ENCODE measurements at regions not wholly inside any gene's neighbourhood (a gene's known extent, or its start where the extent isn't known, plus 50 kb on each side); places are given as distances from the start of the nearest gene placed in this dataset.

DNA sequence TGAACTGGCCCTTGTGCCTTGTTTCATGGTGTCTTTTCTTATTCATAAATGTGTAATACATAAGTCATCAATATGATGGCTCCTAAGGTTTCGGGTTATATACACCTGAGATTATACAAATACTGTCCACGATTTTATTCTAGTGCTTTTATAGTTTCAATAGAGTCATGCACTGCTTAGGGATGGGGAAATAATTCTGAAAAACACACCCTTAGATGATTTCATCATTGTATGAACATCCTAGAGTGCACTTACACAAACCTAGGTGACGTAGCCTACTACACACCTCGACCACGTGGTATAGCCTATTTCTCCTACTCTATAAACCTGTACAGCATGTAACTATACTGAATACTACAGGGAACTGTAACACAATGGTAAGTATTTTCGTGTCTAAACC is 988.8 kb upstream of the NR2F2 start:
- Histone ChIP-seq H3K36me3 (ENCODE audit: control insufficient read depth in 2 of 4, insufficient read depth in 4 of 4, low read length in 3 of 4) (no peaks in the 10 kb centered on the region), H3K4me1 (replicated peaks in 1 of 4; ENCODE audit: control insufficient read depth in 3 of 4, insufficient read depth in 4 of 4, low read length in 3 of 4) (no peaks in the 10 kb centered on the region), H2AFZ (ENCODE audit: low read length) (no peak overlapping the region), H2BK12ac (ENCODE audit: low read depth, low read length) (no peak overlapping the region), H3K9ac (replicated peaks in 1 of 4; ENCODE audit: extremely low read depth in 1 of 4, low read depth in 3 of 4, low read length in 3 of 4) (no peak overlapping the region), H3K27me3 (replicated peaks in 1 of 4; ENCODE audit: control insufficient read depth in 3 of 4, extremely low read depth in 1 of 4, insufficient read depth in 3 of 4, low read length in 3 of 4) (no peaks in the 10 kb centered on the region), H4K20me1 (replicated peaks in 1 of 2; ENCODE audit: control insufficient read depth in 1 of 2, insufficient read depth in 2 of 2, low read length in 2 of 2) (no peaks in the 10 kb centered on the region), H2BK5ac (ENCODE audit: low read depth, low read length) (no peak overlapping the region), H4K5ac (ENCODE audit: insufficient read length, low read depth, low read length) (no peak overlapping the region), H2BK20ac (ENCODE audit: low read length) (no peak overlapping the region), H3K79me1 (ENCODE audit: low read depth, low read length) (no peaks in the 10 kb centered on the region), H2BK120ac (replicated peaks; ENCODE audit: low read depth, low read length) (no peak overlapping the region), H4K8ac (ENCODE audit: extremely low read depth, insufficient read depth, low read length) (no peak overlapping the region), H3K4ac (replicated peaks; ENCODE audit: insufficient read length, low read depth, low read length) (no peak overlapping the region), H4K91ac (replicated peaks; ENCODE audit: insufficient read length, low read length) (no peak overlapping the region), H3K27ac (ENCODE audit: low read depth, low read length) (no peak overlapping the region), H3K9me3 (ENCODE audit: insufficient read depth in 2 of 2, low read depth in 1 of 2, low read length in 1 of 2) (no peaks in the 10 kb centered on the region), H3K79me2 (ENCODE audit: control insufficient read depth in 1 of 2, insufficient read depth in 2 of 2, low read length in 2 of 2) (no peaks in the 10 kb centered on the region), H3K23me2 (ENCODE audit: low read depth, low read length) (no peaks in the 10 kb centered on the region; the same call in 1 of the 2 replicates), H2BK15ac (ENCODE audit: low read length) (no peak overlapping the region), H3K56ac (replicated peaks; ENCODE audit: insufficient read length, low read depth, low read length) (no peak overlapping the region), H2AK5ac (ENCODE audit: low read depth, low read length) (no peak overlapping the region), H3K23ac (ENCODE audit: insufficient read length) (no peak overlapping the region), H3K14ac (ENCODE audit: insufficient read length) (no peak overlapping the region), H3K18ac (ENCODE audit: extremely low read depth, low read length) (no peak overlapping the region), H3K4me2 (ENCODE audit: insufficient read depth in 1 of 2, low read depth in 2 of 2, low read length in 2 of 2) (no peak overlapping the region), H3K4me3 (ENCODE audit: extremely low read depth in 1 of 4, insufficient read depth in 2 of 4, low read depth in 3 of 4, low read length in 4 of 4) (no peak overlapping the region)
- FAIRE-seq: no peak
- no peak for DNase-seq (ENCODE audit: low read depth in 1 of 2, low spot score in 2 of 2)
- no peak for TF ChIP-seq SIRT6 (IDR thresholded peaks at IDR 0.05; ENCODE audit: low read length)
- no peak for TF ChIP-seq RAD21 (IDR thresholded peaks at IDR 0.05 in 1 of 2, conservative IDR thresholded peaks at IDR 0.05 in 1 of 2; ENCODE audit: low read depth in 2 of 2, low read length in 2 of 2)
- no peak for TF ChIP-seq KDM4A (IDR thresholded peaks at IDR 0.05; ENCODE audit: low read depth, low read length, severe bottlenecking)
- TF ChIP-seq, protein P1, sequence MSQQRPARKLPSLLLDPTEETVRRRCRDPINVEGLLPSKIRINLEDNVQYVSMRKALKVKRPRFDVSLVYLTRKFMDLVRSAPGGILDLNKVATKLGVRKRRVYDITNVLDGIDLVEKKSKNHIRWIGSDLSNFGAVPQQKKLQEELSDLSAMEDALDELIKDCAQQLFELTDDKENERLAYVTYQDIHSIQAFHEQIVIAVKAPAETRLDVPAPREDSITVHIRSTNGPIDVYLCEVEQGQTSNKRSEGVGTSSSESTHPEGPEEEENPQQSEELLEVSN (IDR thresholded peaks at IDR 0.05): no peak
- no peak for TF ChIP-seq SIX5 (IDR thresholded peaks at IDR 0.05; ENCODE audit: low read depth, low read length)
- WGBS, 2 experiments (ENCODE audit: extremely low coverage in 1 of 2, insufficient coverage in 1 of 2, insufficient read length in 1 of 2, insufficient replicate concordance in 2 of 2, low coverage in 1 of 2, low lambda C conversion rate in 2 of 2, missing lambda C conversion rate in 1 of 2): 86% methylated on average over 6 of the region's 6 CpGs; no CpG with 5 or more reads in 1 of the 2 experiments
- POLR2A ChIA-PET (ENCODE audit: partially characterized antibody): no interaction called here
- CTCF ChIA-PET (ENCODE audit: partially characterized antibody): no interaction called here

All from H1 (cell line).